GM13976 (cell line): ENCODE measurements at regions not wholly inside any gene's neighbourhood (a gene's known extent, or its start where the extent isn't known, plus 50 kb on each side); places are given as distances from the start of the nearest gene placed in this dataset.
A peak's percentile ranks its signal among the peaks of the same experiment; 100 is the strongest.

Experiments
- DNase-seq: peaks from one replicate; pipeline ENCODE4 v3.0.0; 2012; ENCODE audit warnings: low spot score
- in situ Hi-C: fragments of 300-500 bp; cut with MboI; formaldehyde crosslinking; loops from one replicate; pipeline ENCODE4 v1.12.0; 2022; ENCODE audit warnings: low sequenced_read_pairs, mixed read lengths, inconsistent platforms; ENCODE audit not compliant: unreplicated experiment
- TF ChIP-seq, protein P1 (sequence below): IDR thresholded peaks from 2 replicates; pipeline ENCODE4 v1.5.1; 2012; ENCODE audit warnings: borderline replicate concordance, mild to moderate bottlenecking; ENCODE audit not compliant: insufficient read depth; ENCODE audit errors: extremely low read depth, missing control alignments, control extremely low read depth

DNA sequence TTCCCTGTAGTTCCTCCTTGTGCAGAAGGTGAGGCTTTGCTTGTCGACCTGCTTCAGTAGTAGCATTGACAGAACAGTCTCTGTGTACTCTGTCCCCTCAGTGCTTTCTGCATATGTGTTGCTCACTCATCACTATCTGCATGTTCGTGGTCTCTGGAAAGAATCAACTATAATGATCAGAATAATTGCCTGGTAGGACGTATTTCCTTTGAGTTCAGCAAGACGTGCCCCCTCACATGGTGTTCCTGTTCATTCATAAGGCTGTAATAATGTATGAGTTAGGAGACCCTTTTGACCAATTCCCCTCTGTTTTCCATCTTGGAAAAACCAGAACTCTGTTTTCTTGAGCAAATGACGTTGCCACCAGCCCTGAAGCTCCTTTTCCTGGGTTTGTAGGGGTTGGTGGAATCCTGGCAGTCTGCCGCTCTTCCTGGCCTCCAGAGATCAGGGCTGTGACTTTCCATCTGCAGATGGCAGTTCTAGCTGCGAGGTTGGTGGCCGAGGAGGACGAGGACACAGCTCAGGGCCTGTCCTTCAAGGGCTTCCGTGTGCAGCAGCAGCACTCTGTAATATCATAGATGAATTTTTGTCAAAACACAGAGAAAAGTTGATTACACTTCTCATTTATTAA lies 61.9 kb downstream of the EXOSC2 start:
- TF ChIP-seq, protein P1, sequence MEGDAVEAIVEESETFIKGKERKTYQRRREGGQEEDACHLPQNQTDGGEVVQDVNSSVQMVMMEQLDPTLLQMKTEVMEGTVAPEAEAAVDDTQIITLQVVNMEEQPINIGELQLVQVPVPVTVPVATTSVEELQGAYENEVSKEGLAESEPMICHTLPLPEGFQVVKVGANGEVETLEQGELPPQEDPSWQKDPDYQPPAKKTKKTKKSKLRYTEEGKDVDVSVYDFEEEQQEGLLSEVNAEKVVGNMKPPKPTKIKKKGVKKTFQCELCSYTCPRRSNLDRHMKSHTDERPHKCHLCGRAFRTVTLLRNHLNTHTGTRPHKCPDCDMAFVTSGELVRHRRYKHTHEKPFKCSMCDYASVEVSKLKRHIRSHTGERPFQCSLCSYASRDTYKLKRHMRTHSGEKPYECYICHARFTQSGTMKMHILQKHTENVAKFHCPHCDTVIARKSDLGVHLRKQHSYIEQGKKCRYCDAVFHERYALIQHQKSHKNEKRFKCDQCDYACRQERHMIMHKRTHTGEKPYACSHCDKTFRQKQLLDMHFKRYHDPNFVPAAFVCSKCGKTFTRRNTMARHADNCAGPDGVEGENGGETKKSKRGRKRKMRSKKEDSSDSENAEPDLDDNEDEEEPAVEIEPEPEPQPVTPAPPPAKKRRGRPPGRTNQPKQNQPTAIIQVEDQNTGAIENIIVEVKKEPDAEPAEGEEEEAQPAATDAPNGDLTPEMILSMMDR = no peak
- in situ Hi-C loops = no loop called here
- no peak for DNase-seq

DNA sequence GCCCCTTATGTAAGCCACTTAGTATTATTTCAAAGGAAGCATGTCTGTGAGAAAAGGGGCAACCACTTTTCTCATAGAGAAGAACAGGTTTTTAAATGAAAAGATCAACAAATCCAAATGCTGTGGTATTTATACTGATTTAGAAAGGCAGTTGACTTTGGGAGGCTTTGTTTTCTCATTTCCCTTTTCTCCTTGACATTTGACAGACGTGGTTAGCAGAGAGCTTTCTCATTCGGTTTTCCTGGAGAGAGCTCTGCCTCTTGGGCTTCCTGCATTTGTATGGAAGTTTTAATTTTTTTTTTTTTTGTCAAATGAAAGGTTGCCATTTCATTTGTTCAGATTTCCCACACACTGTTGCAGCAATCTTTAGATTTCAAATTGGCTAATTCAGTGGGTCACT lies 62.5 kb downstream of the EXOSC2 start:
- TF ChIP-seq, protein P1 = no peak
- DNase-seq = no peak
- in situ Hi-C loops = no loop called here

DNA sequence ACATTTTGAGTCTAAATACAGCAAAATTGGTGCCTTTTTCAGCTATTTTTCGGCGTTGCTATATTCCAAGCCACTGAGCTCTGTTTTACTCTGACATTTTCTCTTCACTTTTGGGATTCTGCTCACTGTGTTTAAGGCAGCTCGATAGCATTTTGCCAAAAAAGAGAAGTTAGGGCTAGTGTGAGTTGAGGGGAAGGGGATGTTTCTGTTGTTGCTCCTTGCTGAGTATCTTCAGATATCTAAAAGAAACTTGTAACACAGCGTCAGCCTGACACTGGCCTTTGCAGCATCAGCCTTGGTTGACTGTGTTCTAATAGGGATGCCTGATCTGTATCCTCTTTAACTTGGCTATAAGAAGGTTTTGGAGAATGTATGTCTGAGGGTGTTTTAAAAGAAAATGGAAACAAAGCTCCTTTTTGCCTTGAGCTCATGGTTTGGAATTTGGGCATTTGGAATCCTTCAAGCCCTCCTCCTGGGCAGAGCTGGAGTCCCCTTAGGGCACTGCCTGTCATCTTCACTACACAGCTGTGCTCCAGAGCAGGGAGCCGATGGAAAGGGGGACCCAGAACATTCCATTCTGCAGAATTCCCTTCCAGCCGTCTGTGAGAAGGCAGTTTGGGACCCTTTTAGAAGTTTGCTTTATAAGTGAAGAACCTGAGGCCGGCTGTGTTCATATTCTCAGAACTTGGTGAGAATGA lies 63.0 kb downstream of the EXOSC2 start:
- TF ChIP-seq, protein P1 = no peak
- in situ Hi-C loops = no loop called here
- no peak for DNase-seq

DNA sequence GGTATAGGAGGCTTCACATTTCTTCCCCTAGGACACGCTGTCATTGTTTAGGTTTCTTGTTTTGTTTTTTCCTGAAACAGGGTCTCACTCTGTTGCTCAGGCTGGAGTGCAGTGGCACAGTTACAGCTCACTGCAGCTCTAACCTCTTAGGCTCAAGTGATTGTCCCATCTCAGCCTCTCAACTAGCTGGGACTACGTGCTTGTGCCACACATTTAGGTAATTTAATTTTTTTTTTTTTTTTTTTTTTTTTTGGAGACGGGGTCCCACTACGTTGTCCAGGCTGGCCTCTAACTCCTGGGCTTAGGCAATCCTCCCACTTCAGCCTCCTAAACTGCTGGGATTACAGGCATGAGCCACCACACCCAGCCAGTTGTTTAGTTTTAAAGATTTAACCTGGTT lies 66.2 kb downstream of the EXOSC2 start:
- in situ Hi-C loops = no loop called here
- DNase-seq = no peak
- TF ChIP-seq, protein P1 = no peak

DNA sequence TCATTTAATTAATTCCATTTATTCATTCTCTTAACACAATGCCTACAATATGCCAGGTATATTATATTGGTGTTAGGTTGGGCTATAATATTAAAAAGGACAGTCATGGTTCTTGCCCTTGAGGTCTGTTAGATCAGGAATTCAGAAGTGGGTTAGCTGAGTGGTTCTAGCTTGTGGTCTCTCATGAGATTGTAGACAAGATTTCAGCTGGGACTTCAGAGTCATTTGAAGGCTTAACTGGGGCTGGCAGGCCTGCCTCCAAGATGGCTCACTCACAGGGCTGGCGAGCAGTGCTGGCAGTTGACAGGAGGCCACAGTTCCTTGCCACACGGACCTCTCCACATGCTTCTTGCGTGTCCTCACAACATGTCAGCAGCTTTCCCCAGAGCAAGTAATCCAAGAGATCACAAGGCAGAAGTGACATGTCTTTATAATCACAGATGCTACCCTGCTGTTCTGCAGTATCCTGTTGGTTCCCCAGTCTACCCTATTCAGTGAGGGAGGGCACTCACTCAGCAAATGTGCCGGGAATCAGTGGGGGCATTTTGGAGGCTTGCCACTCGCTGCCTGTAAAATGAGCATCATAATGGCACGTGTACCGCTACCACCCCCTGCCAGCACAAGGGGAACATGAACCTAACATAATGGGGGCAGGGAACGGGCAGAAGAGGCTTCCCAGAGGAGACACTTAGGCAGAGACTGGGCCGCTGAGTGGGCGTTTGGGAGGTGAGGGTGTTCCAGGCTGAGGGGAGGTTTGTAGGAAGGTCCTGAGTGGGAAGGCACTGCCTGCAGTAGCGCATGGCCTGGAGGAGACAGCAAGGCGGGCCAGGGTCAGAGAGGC lies 70.0 kb downstream of the EXOSC2 start:
- in situ Hi-C loops = no loop called here
- TF ChIP-seq, protein P1 = no peak
- no peak for DNase-seq

DNA sequence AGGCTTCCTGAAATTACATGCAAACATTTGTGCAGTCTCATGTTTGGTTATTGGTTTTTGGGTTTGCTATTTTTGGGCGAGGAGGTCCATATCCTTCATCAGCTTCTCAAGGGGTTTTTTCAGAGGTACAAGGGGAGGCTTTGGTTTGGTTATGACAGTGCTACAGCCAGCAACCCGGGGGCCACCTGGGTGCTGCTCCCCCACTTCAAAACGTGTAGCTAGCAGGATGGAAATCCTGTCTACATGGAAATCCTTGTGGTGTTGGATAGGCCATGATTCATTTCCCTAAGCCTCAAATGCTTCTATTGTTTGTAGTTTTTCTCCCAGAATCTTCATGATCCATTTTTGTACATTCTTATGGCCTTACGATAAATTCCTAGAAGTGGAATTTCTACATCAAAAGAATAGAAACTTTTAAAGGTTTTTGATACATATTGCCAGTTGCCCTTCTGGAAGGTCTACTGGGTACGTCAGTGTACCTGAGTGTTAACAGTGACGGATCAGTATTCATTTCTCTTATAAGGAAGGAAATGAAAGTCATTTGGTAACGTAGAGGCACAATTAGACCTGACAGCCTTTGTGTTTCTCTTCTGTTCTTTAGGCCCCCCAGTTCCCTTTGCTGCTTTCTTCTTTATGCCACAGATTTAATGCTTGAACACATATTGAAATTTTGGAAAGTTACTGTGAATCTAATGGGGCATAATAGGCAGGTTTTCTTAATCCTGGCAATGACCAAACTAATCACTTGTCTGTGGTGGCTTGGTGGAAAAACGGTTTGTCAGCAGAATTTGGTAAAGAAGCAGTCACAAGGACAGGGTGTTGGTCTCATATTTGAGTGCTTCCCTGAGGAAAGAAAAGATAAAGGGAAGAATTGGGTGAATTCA lies 69.7 kb upstream of the ABL1 start:
- DNase-seq = peak; percentile 63
- TF ChIP-seq, protein P1 = no peak
- in situ Hi-C loops = no loop called here
